Stimulated activated effector memory CD8-positive, alpha-beta T cell treated with anti-CD3 and anti-CD28 coated beads, Interleukin-12 subunit alpha, Interleukin-12 subunit beta, amount 100 ng/mL, for 72 hours (primary cell): ENCODE measurements at regions not wholly inside any gene's neighbourhood (a gene's known extent, or its start where the extent isn't known, plus 50 kb on each side); places are given as distances from the start of the nearest gene placed in this dataset.
A peak's percentile ranks its signal among the peaks of the same experiment; 100 is the strongest.

Experiments used
- ATAC-seq: fragments of 150-1000 bp; cut with Tn5 transposase; 2 replicates; pipeline ENCODE4 v1.10.0; 2021
- DNase-seq, 2 donors: peaks; one replicate each; pipeline ENCODE4 v3.0.0; 2021 to 2022; ENCODE audit warnings: low spot score in 2 of 2
- H3K27ac Mint-ChIP-seq: one replicate; pipeline ENCODE4 v1.8.0; 2022; ENCODE audit warnings: mild to moderate bottlenecking, mixed read lengths
- H3K36me3 Mint-ChIP-seq: one replicate; pipeline ENCODE4 v1.8.0; 2022; ENCODE audit warnings: mild to moderate bottlenecking, mixed read lengths
- H3K4me1 Mint-ChIP-seq: one replicate; pipeline ENCODE4 v1.8.0; 2022; ENCODE audit warnings: mixed read lengths
- H3K4me3 Mint-ChIP-seq: one replicate; pipeline ENCODE4 v1.8.0; 2022; ENCODE audit warnings: mild to moderate bottlenecking, mixed read lengths
- H3K9me3 Mint-ChIP-seq: one replicate; pipeline ENCODE4 v1.8.0; 2022; ENCODE audit warnings: mixed read lengths

- Mint-ChIP-seq H3K4me1 (peaks cover 82% of the 10 kb centered on the region), H3K27ac (peak overlapping the region; percentile 48), H3K9me3 (no peaks in the 10 kb centered on the region), H3K36me3 (no peaks in the 10 kb centered on the region), H3K4me3 (peak overlapping the region; percentile 3)
- DNase-seq (peak; percentile 55 to 93), ATAC-seq (peak; percentile 95)
Measured at GRCh38 chr10:62614389-62615157, 189.9 kb upstream of the ADO start.

- DNase-seq (peak in 1 of 2 donors; percentile 52), ATAC-seq (no peak)
- Mint-ChIP-seq H3K4me3 (no peak overlapping the region), H3K4me1 (peaks cover 82% of the 10 kb centered on the region), H3K27ac (peak overlapping the region; percentile 36), H3K36me3 (no peaks in the 10 kb centered on the region), H3K9me3 (no peaks in the 10 kb centered on the region)
Measured at GRCh38 chr10:62616885-62617590, 187.5 kb upstream of the ADO start.

GRCh38 chr10:62617652-62618051 lies 186.9 kb upstream of the ADO start:
- H3K27ac Mint-ChIP-seq, result peak overlapping the region; percentile 36
- ATAC-seq (no peak), DNase-seq (peak in 1 of 2 donors; percentile 49)
- H3K36me3 Mint-ChIP-seq, result no peaks in the 10 kb centered on the region
- peaks cover 76% of the 10 kb centered on the region for H3K4me1 Mint-ChIP-seq
- H3K9me3 Mint-ChIP-seq, result no peaks in the 10 kb centered on the region
- H3K4me3 Mint-ChIP-seq, result no peak overlapping the region

DNA sequence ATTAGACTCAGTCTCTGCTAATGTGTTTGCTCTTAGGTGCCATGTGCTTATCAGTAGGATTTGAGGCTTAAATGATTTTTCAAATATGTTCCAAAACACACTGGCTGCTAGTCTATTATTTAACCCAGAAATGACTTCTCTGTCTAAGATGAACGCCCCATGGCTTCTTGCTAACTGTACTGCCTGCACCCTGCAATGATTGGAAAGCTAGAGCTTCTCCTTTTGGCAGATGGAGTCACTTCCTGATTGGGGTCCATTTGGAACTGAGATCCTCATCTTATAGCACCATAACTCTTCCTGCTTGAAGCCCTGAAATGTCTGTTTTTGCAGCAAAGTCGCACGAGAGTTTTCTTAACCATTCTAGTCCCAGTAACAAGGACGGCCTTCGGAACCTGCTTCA lies 186.5 kb upstream of the ADO start:
- Mint-ChIP-seq H3K4me3 (no peak overlapping the region), H3K4me1 (peaks cover 74% of the 10 kb centered on the region), H3K9me3 (no peaks in the 10 kb centered on the region), H3K27ac (no peak overlapping the region), H3K36me3 (no peaks in the 10 kb centered on the region)
- peak in 1 of 2 donors; percentile 49 for DNase-seq
- no peak for ATAC-seq

- Mint-ChIP-seq H3K9me3 (no peaks in the 10 kb centered on the region), H3K27ac (no peak overlapping the region), H3K4me1 (peaks cover 69% of the 10 kb centered on the region), H3K4me3 (no peak overlapping the region), H3K36me3 (no peaks in the 10 kb centered on the region)
- DNase-seq (peak in 1 of 2 donors; percentile 48), ATAC-seq (no peak)
Measured at GRCh38 chr10:62618576-62619412, 185.7 kb upstream of the ADO start.

DNA sequence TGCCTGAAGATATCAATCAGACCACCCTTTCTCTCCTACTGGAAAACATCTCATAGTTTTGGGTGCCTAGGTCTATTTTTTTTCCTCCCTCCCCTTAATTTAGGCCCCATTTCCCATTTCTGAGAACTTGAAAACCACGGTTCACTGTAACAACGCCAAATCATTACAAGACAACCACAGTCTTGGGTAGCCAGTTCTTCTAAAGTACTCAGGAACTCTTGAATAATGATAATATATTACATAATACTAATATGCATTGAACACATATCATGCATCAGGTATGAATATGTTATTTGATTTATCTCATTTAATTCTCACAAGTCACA lies 185.1 kb upstream of the ADO start:
- no peaks in the 10 kb centered on the region for H3K9me3 Mint-ChIP-seq
- ATAC-seq, result no peak
- H3K36me3 Mint-ChIP-seq, result no peaks in the 10 kb centered on the region
- H3K4me1 Mint-ChIP-seq, result peaks cover 63% of the 10 kb centered on the region
- no peak for DNase-seq
- no peak overlapping the region for H3K27ac Mint-ChIP-seq
- no peak overlapping the region for H3K4me3 Mint-ChIP-seq

- DNase-seq, result no peak
- peak; percentile 89 for ATAC-seq
- no peaks in the 10 kb centered on the region for H3K9me3 Mint-ChIP-seq
- no peaks in the 10 kb centered on the region for H3K36me3 Mint-ChIP-seq
- peaks cover 52% of the 10 kb centered on the region for H3K4me1 Mint-ChIP-seq
- H3K27ac Mint-ChIP-seq, result peak overlapping the region; percentile 86
- H3K4me3 Mint-ChIP-seq, result no peak overlapping the region
Measured at GRCh38 chr10:62620491-62620890, 184.0 kb upstream of the ADO start.

- Mint-ChIP-seq H3K27ac (no peak overlapping the region), H3K9me3 (no peaks in the 10 kb centered on the region), H3K4me1 (peaks cover 36% of the 10 kb centered on the region), H3K36me3 (no peaks in the 10 kb centered on the region), H3K4me3 (no peak overlapping the region)
- DNase-seq (peak in 1 of 2 donors; percentile 30), ATAC-seq (no peak)
Measured at GRCh38 chr10:62623223-62623622, 181.3 kb upstream of the ADO start.

DNA sequence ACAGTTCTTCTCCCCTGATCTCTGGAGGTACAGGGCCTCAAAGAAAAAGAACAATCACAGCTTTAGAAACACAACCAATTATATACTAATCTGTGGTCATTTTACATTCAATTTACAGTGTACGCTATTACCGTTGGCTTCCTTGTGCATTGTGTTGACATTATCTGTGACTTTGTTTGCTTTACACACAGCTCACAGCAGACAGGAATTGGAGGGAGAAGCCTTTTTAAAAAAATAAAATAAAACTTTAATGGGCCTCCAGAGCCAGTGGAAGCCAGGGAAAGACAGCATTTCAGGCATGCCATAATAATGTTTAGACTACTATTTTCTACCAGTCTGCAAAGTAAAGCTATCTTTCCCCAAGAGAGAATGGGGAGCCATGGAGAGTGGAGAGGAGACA lies 179.0 kb upstream of the ADO start:
- no peak for DNase-seq
- ATAC-seq, result no peak
- Mint-ChIP-seq H3K36me3 (no peaks in the 10 kb centered on the region), H3K4me3 (no peak overlapping the region), H3K9me3 (no peaks in the 10 kb centered on the region), H3K27ac (no peak overlapping the region), H3K4me1 (peaks cover 15% of the 10 kb centered on the region)

DNA sequence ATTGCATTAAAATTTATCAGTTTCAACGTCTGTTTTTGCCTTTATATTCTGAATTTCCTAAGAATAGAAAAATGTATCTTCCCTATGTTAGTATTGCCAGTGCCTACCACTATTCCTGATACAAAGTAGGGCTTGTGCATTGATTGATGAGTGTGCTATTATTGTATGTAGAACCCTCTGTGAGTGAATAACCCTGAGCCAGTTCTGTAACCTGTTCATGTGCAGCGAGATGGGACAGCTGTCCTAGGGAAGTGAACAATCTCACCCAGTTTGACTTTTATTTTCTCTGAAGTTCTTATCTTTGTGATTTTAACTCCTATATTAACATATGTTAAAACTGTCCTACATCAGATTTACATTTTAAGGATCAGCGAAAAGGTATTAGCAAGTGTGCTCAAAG lies 178.4 kb upstream of the ADO start:
- Mint-ChIP-seq H3K27ac (no peak overlapping the region), H3K4me3 (no peak overlapping the region), H3K9me3 (no peaks in the 10 kb centered on the region), H3K4me1 (peaks cover 9% of the 10 kb centered on the region), H3K36me3 (no peaks in the 10 kb centered on the region)
- ATAC-seq (no peak), DNase-seq (no peak)

DNA sequence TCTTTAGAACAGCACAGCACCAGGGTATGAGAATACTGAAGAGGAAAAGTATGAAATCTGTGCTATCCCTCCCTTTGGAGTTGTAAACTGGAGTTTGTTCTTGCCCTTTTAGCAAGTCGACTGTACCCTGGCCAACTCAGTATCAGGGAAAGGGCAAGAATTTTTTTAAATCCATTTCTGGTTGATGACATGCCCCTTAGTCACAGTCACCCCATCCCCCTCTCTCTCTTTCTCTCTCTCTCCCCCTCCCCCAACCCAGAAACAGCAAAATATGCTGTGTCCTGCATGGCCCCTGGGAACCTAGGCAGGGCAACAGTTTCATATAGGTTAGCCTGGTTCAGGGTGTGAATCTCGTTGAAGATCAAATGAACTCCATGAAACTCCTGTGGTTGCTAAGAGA lies 177.7 kb upstream of the ADO start:
- peak; percentile 59 for ATAC-seq
- Mint-ChIP-seq H3K27ac (no peak overlapping the region), H3K4me3 (no peak overlapping the region), H3K9me3 (no peaks in the 10 kb centered on the region), H3K4me1 (peaks cover 16% of the 10 kb centered on the region), H3K36me3 (no peaks in the 10 kb centered on the region)
- peak in 1 of 2 donors; percentile 25 for DNase-seq

- H3K36me3 Mint-ChIP-seq, result peaks cover 6% of the 10 kb centered on the region
- ATAC-seq, result no peak
- no peak overlapping the region for H3K4me3 Mint-ChIP-seq
- DNase-seq, result peak in 1 of 2 donors; percentile 35
- H3K4me1 Mint-ChIP-seq, result peaks cover 25% of the 10 kb centered on the region
- no peaks in the 10 kb centered on the region for H3K9me3 Mint-ChIP-seq
- no peak overlapping the region for H3K27ac Mint-ChIP-seq
Measured at GRCh38 chr10:62627983-62628382, 176.5 kb upstream of the ADO start.

DNA sequence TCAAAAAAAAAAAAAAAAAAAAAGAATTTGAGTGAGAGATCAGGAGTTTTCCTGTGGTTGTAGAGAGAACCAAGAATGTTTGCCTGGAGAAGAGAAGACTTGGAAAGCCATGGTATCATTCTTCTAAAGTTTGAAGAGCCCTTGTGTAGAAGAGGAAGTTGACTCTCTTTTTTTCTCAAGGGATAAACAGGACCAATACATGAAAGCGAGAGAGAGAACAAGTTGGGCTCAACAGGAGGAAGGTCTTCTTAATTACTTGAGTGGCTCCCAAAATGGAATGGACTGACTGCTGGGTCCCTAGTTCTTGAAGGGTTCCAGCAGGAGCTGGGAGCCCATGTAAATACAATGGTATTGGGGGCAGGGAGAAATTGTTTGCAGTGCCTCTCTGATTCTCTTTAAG lies 173.3 kb upstream of the ADO start:
- no peaks in the 10 kb centered on the region for H3K9me3 Mint-ChIP-seq
- peaks cover 6% of the 10 kb centered on the region for H3K36me3 Mint-ChIP-seq
- peaks cover 31% of the 10 kb centered on the region for H3K4me1 Mint-ChIP-seq
- H3K27ac Mint-ChIP-seq, result peak overlapping the region; percentile 91
- ATAC-seq, result no peak
- H3K4me3 Mint-ChIP-seq, result no peak overlapping the region
- no peak for DNase-seq

- DNase-seq (peak in 1 of 2 donors; percentile 67), ATAC-seq (peak; percentile 97)
- H3K4me3 Mint-ChIP-seq, result peak overlapping the region; percentile 68
- peaks cover 25% of the 10 kb centered on the region for H3K4me1 Mint-ChIP-seq
- H3K27ac Mint-ChIP-seq, result peak overlapping the region; percentile 91
- H3K36me3 Mint-ChIP-seq, result peaks cover 6% of the 10 kb centered on the region
- H3K9me3 Mint-ChIP-seq, result no peaks in the 10 kb centered on the region
Measured at GRCh38 chr10:62632071-62632809, 172.3 kb upstream of the ADO start.

GRCh38 chr10:62633976-62634375 lies 170.5 kb upstream of the ADO start:
- peaks cover 22% of the 10 kb centered on the region for H3K4me1 Mint-ChIP-seq
- no peaks in the 10 kb centered on the region for H3K9me3 Mint-ChIP-seq
- ATAC-seq (no peak), DNase-seq (no peak)
- peaks cover 6% of the 10 kb centered on the region for H3K36me3 Mint-ChIP-seq
- H3K27ac Mint-ChIP-seq, result no peak overlapping the region
- H3K4me3 Mint-ChIP-seq, result no peak overlapping the region
